GM12875 (cell line): ENCODE measurements at regions not wholly inside any gene's neighbourhood (a gene's known extent, or its start where the extent isn't known, plus 50 kb on each side); places are given as distances from the start of the nearest gene placed in this dataset.
"Not testable (repeated sequence)": the region's sequence is repeated elsewhere in the genome, so short reads cannot be mapped to it uniquely, and the experiment has no call there.

Source experiments
- H3K4me3 ChIP-seq: one replicate; pipeline ENCODE4 v1.5.1; 2011; ENCODE audit warnings: low read depth, low read length, control low read depth
- TF ChIP-seq, protein P1 (sequence below): IDR thresholded peaks from 2 replicates; pipeline ENCODE4 v1.5.1; 2011; ENCODE audit warnings: low read depth, mild to moderate bottlenecking, control low read depth, inconsistent platforms, low read length, moderate library complexity, borderline replicate concordance; ENCODE audit not compliant: insufficient read depth

DNA sequence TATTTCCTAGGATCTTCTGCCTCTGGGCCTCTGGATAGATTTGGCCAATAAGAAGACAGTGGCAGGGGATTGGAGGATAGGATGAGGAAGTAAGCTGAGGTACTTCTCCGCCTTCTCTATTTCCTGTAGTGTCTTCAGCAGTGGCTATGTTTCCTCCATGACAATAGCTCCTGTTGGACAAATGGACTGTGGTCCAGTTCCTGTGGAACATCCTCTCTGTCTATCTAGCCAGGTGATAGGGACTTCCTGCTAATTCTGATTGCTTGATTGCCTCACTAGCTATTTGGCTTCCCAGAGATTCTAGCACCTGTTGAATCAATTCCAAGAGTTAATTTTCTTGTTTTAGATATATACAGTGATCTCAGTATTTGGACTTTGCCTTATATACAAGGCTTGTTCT lies 456.2 kb upstream of the NECTIN3 start:
- H3K4me3 ChIP-seq = no peak overlapping the region
- TF ChIP-seq, protein P1, sequence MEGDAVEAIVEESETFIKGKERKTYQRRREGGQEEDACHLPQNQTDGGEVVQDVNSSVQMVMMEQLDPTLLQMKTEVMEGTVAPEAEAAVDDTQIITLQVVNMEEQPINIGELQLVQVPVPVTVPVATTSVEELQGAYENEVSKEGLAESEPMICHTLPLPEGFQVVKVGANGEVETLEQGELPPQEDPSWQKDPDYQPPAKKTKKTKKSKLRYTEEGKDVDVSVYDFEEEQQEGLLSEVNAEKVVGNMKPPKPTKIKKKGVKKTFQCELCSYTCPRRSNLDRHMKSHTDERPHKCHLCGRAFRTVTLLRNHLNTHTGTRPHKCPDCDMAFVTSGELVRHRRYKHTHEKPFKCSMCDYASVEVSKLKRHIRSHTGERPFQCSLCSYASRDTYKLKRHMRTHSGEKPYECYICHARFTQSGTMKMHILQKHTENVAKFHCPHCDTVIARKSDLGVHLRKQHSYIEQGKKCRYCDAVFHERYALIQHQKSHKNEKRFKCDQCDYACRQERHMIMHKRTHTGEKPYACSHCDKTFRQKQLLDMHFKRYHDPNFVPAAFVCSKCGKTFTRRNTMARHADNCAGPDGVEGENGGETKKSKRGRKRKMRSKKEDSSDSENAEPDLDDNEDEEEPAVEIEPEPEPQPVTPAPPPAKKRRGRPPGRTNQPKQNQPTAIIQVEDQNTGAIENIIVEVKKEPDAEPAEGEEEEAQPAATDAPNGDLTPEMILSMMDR = no peak

DNA sequence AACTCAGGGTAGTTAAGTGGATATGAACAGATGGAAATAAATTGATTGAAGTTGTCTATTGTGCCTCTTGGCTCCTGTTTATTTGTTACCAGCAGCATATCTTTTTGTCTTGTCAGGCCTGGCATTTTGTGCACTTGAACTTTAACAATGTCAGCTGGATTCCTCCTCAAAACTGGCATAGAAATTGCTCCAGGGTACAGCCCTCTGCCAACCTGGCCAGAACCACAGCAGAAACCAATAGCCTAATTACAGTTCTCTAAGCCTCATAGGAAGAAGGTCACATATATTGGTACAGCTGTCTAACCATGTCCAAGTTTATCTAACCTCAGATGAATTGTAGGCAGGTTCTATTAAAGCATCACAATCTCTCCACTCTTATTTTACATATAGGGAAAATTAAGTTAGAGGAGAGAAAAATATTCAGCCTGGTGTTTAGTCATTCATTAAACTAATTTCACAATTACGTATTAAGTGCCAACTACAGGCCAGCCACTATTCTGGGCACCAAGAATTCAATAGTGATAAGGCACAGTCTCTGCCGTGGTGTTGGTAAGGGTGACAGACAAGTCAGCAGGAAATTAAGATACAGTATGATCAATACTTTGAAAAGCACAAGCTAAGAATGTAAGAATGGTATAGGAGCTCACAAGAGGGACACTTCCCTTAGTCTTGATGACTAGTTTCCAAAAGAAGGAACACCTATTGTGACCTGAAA lies 452.9 kb upstream of the NECTIN3 start:
- TF ChIP-seq, protein P1 = no peak
- H3K4me3 ChIP-seq = no peak overlapping the region

DNA sequence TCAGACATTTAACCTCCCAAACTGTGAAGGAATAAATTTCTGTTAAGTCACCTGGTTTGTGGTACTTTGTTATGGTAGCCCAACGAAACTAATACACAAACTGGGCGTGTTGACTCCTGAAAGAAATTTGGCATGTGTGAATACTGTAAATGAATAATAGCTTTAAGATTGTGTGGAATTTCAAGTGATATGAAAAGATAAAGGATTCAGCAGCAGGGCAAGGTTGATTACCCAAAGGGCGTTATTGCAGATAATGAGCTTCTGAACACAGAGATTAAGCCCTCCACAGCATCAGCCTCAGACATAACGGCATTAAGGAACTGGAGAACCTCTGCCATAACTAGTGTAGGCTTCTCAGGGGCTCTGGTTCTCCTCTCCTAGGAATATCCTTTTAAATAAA lies 451.5 kb upstream of the NECTIN3 start:
- no peak overlapping the region for H3K4me3 ChIP-seq
- TF ChIP-seq, protein P1 = no peak

GRCh38 chr3:110623571-110623970 lies 448.0 kb upstream of the NECTIN3 start:
- TF ChIP-seq, protein P1 = no peak
- H3K4me3 ChIP-seq = no peak overlapping the region

DNA sequence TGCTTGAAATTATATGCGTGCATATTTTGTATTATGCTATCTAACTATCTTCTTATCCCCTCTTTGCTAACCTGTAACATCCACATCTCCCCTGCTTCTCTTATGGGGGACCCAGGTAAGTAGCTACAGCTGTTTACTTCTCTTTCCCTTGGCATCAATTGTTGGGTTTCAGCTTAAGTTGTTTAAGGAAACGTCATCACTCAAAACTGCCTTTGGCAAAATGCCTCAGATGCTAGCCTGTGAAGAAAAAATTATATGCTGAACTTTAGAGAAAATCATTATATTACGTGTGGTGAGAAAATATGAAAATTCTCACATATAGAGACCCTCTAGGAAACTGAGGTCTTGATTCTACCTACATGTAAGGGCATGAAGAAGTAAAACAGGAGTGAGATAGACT lies 447.0 kb upstream of the NECTIN3 start:
- TF ChIP-seq, protein P1 = no peak

DNA sequence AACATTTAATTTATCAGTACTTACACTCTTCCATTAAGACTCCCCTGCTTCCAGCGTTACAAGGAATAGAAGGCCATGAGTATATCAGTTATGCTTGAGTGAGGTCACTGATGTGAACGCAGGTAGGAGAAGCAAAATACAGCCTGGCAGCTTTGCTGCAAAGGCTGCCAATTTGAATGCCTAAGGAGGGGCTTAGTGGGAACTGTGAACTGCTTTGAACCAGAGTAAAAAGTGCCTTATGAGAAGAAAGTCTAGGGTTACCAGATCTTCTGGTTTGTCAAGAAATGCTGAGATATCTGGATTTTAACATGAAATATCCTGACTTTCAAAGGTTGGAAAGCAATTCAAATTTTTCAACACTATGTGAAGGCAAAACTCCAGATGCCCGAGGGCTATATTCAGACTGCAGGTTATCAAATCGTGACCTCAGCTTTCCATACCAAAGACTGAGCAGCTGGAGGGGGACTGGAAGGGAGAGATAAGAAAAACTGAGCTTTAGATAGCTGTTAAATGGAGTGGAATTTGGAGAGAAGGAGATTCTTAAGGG lies 446.3 kb upstream of the NECTIN3 start:
- no peak overlapping the region for H3K4me3 ChIP-seq
- TF ChIP-seq, protein P1 = no peak

More for the DNA sequence above, 447.0 kb upstream of the NECTIN3 start:
- H3K4me3 ChIP-seq = no peak overlapping the region

GRCh38 chr3:110626652-110627111 lies 444.9 kb upstream of the NECTIN3 start:
- H3K4me3 ChIP-seq = not testable (repeated sequence)
